T-helper 2 cell treated with Interferon-gamma antibody and Interleukin-4, amounts not matched to agents 5 μg/mL and 100 μg/mL, for 36 hours (primary cell): ENCODE measurements at regions not wholly inside any gene's neighbourhood (a gene's known extent, or its start where the extent isn't known, plus 50 kb on each side); places are given as distances from the start of the nearest gene placed in this dataset.

ENCODE experiments used
- DNase-seq: peaks from one replicate; pipeline ENCODE4 v3.0.0; 2021; ENCODE audit warnings: low spot score
- H3K27ac Mint-ChIP-seq: one replicate; pipeline ENCODE4 v1.8.0; 2021; ENCODE audit warnings: mild to moderate bottlenecking, mixed read lengths
- H3K27me3 Mint-ChIP-seq: one replicate; pipeline ENCODE4 v1.8.0; 2021; ENCODE audit warnings: low read depth, mixed read lengths
- H3K36me3 Mint-ChIP-seq: one replicate; pipeline ENCODE4 v1.8.0; 2021; ENCODE audit warnings: low read depth, mixed read lengths
- H3K4me1 Mint-ChIP-seq: one replicate; pipeline ENCODE4 v1.8.0; 2021; ENCODE audit warnings: low read depth, mixed read lengths
- H3K4me3 Mint-ChIP-seq: one replicate; pipeline ENCODE4 v1.8.0; 2022; ENCODE audit warnings: mild to moderate bottlenecking, moderate library complexity, mixed read lengths
- H3K9me3 Mint-ChIP-seq: one replicate; pipeline ENCODE4 v1.8.0; 2021; ENCODE audit warnings: mixed read lengths

DNA sequence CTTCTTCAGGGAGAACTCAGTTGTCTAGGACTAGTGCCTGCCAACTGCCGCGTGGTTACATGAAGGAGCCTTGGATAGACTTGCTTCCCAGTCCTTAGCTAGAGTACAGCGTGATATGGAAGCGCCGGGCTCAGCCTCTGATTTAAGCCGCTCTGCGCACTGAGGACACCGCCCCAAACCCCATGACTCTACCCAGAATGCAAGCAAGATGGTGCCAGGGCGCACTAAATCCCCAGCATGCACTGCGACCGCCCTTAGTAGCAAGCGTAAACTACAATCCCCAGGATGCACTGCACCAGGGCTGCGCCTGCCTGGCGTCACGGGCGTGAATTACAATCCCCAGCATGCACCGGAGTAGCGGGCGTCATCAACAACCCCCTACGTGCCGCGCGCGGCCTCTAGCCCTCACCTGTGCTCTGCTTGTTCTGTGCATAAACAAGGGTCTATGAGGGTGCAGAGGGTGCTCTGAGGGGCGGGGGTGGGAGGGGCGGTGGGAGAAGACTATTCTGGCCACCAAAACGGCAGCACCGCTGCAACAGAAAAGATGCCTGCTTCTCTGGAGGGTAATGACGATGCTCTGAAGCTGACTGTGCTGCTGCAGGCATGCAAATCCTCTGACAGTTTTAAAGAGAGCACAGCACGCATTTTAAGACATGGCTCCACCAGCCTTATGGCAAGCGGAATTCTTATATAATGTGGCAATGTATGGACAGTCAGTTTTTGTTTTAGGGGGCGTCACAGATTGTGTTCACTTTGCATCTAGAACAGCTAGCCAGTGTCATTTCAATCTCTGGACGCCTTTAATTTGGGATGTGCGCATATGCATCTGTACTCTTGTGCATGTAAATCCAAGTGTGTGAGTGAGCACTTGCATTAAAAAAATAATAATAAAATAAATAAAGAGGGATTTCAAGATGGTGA is 282.5 kb upstream of the MYT1L start:
- H3K9me3 Mint-ChIP-seq: peaks cover 9% of the 10 kb centered on the region
- H3K4me1 Mint-ChIP-seq: peaks cover 3% of the 10 kb centered on the region
- peaks cover 13% of the 10 kb centered on the region for H3K27me3 Mint-ChIP-seq
- peak; percentile 89 for DNase-seq
- peaks cover 3% of the 10 kb centered on the region for H3K36me3 Mint-ChIP-seq
- peak overlapping the region; percentile 81 for H3K4me3 Mint-ChIP-seq
- H3K27ac Mint-ChIP-seq: peak overlapping the region; percentile 78

DNA sequence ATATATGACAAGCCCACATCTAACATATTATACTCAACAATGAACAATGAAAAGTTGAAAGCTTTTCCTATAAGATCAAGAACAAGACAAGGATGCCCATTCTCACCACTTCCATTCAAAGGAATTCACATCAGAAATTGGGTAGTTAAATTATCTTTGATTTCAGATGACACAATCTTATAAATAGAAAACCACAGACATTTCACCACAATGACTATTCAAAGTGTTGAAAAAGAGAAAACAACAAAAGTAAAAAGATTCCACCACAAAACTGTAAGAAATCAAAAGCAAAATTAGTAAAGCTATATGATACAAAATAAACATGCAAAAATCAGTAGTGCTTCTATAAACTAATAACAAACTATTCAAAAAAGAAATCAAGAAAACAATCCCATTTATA is 279.7 kb upstream of the MYT1L start:
- Mint-ChIP-seq H3K36me3 (peaks cover 3% of the 10 kb centered on the region), H3K4me3 (no peak overlapping the region), H3K9me3 (peaks cover 9% of the 10 kb centered on the region), H3K27ac (no peak overlapping the region), H3K4me1 (peaks cover 3% of the 10 kb centered on the region), H3K27me3 (no peaks in the 10 kb centered on the region)
- DNase-seq: no peak

DNA sequence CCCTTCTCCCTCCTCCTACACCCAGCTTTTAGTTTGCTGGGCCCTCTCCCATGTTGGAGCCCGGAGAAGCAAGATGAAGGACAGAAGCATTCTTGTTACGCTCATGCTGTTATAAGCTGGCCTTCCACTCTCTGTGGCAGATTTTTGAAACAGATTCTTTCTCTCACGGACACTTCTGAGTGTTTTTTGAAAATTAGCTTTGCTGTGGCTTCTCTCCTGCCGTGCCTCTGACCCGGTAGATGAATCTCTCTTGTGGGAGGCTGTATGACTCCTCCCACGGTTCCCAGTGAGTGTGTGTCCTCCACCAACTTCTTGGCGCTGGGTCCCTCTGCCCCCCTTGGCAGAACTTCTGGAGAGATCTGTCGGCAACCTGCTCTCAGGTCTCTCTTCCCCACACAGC is 269.3 kb upstream of the MYT1L start:
- H3K36me3 Mint-ChIP-seq: no peaks in the 10 kb centered on the region
- no peak overlapping the region for H3K4me3 Mint-ChIP-seq
- H3K27ac Mint-ChIP-seq: no peak overlapping the region

DNA sequence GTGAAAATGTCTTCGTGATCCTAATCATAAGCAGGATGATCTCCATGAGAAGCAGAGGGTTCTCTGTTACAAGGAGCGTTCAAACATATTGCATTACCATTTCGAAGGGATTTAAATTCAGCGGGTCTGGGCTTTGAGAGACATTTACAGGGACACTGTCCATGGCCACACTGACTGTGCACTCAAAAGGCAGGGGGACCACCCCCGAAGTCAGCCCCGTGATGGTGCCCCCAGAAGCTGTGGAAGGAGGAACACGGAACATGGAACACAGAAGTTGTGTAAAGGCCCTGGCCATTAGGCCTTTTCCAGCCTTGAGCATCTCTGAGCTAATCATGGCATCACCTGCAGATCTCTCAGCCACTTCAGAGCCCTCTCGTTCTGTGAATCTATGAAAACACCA is 268.4 kb upstream of the MYT1L start:
- DNase-seq: no peak
- no peaks in the 10 kb centered on the region for H3K36me3 Mint-ChIP-seq
- H3K4me3 Mint-ChIP-seq: no peak overlapping the region
- no peak overlapping the region for H3K27ac Mint-ChIP-seq
- H3K4me1 Mint-ChIP-seq: no peaks in the 10 kb centered on the region
- no peaks in the 10 kb centered on the region for H3K9me3 Mint-ChIP-seq
- H3K27me3 Mint-ChIP-seq: no peaks in the 10 kb centered on the region

More for the DNA sequence above, 269.3 kb upstream of the MYT1L start:
- H3K9me3 Mint-ChIP-seq: no peaks in the 10 kb centered on the region
- no peaks in the 10 kb centered on the region for H3K27me3 Mint-ChIP-seq
- no peak for DNase-seq
- H3K4me1 Mint-ChIP-seq: no peaks in the 10 kb centered on the region

DNA sequence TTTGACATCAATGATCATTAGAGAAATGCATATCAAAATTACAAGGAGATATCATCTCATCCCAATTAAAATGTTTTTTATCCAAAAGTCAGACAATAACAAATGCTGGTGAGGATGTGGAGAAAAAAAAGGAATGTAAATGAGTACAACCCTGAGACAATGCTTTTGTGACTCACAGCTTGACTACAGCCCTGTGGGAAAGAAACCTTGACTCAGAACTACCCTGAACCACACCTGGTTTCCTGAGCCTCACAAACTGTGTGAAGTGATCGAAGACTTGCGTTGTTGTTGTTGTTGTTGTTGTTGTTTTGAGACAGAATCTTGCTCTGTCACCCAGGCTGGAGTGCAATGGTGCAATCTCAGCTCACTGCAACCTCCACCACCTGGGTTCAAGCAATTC is 266.6 kb upstream of the MYT1L start:
- no peak for DNase-seq
- Mint-ChIP-seq H3K4me3 (no peak overlapping the region), H3K27me3 (no peaks in the 10 kb centered on the region), H3K4me1 (no peaks in the 10 kb centered on the region), H3K27ac (no peak overlapping the region), H3K36me3 (no peaks in the 10 kb centered on the region), H3K9me3 (no peaks in the 10 kb centered on the region)

DNA sequence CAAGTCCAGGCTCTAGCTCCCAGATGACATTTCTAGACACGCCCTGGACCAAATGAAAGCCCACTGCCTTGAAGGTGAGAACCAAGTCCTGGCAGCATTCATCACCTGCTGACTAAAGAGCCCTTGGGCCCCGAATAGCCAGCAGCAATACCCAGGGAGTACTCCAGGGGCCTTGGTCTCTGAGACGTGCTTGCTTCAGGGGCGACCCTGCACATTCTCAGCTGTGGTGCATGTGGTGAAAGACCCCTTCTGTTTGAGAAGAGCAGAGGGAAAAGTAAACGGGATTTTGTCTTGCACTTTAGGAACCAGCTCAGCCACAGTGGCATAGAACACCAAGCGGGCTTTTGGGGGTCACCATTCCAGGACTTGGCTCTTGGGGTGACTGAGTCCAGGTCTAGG is 260.5 kb upstream of the MYT1L start:
- Mint-ChIP-seq H3K27ac (no peak overlapping the region), H3K4me3 (no peak overlapping the region), H3K36me3 (no peaks in the 10 kb centered on the region), H3K27me3 (no peaks in the 10 kb centered on the region), H3K4me1 (no peaks in the 10 kb centered on the region), H3K9me3 (no peaks in the 10 kb centered on the region)
- DNase-seq: no peak

DNA sequence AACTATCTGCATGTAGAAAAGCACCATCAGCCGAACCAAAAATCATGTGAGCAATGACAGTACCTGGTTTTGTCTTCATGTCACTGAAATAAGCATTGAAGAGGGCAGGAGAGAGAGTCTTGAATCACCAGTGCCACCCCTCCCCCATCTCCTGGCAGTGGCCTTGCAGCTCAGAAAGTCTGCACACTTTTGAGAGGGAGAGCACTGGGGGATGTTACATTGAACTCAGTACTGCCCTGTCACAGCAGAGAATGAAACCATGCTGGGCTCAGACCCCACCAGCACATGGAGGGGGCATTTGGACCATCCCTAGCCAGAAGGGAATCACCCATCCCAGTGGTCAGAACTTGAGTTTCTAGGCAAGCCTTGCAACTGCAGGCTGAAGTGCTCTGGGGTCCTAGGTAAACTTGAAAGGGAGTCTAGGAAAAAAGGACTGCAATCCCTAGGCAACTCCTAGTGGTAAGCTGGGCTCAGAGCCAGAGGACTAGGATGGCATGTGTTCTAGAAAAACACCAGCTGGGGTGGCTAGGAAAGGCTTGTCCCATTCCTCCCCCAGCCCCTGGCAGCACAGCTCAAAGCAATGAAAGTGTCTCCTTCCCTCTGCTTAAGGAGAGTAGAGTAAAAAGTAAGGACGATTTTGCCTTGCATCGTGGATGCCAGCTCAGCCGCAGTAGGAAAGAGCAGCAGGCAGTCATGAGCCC is 259.9 kb upstream of the MYT1L start:
- Mint-ChIP-seq H3K4me3 (no peak overlapping the region), H3K36me3 (no peaks in the 10 kb centered on the region)

DNA sequence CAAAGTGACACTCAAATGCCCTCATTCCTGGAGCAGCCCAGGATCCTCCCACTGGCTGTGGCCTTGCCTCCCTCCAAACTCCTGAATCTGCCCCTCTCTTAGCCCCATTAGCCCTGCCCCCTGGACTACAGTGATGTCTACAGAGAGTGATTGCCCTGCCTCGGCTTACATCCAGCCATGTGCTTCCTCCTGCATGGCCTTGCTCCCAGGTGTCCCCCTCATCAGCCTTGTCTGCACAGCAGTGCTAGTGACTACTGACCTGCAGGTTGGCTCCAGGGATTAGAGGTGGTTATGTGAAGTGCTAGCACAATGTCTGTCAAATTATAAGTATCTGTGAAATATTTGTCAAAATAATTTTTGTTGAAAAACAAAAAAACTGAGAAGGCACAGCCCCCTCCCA is 259.1 kb upstream of the MYT1L start:
- no peaks in the 10 kb centered on the region for H3K9me3 Mint-ChIP-seq
- no peaks in the 10 kb centered on the region for H3K36me3 Mint-ChIP-seq
- H3K4me3 Mint-ChIP-seq: no peak overlapping the region
- no peak overlapping the region for H3K27ac Mint-ChIP-seq
- no peaks in the 10 kb centered on the region for H3K27me3 Mint-ChIP-seq
- DNase-seq: no peak
- no peaks in the 10 kb centered on the region for H3K4me1 Mint-ChIP-seq

More for the DNA sequence above, 259.9 kb upstream of the MYT1L start:
- no peaks in the 10 kb centered on the region for H3K27me3 Mint-ChIP-seq
- no peaks in the 10 kb centered on the region for H3K9me3 Mint-ChIP-seq
- no peaks in the 10 kb centered on the region for H3K4me1 Mint-ChIP-seq
- no peak overlapping the region for H3K27ac Mint-ChIP-seq
- no peak for DNase-seq

DNA sequence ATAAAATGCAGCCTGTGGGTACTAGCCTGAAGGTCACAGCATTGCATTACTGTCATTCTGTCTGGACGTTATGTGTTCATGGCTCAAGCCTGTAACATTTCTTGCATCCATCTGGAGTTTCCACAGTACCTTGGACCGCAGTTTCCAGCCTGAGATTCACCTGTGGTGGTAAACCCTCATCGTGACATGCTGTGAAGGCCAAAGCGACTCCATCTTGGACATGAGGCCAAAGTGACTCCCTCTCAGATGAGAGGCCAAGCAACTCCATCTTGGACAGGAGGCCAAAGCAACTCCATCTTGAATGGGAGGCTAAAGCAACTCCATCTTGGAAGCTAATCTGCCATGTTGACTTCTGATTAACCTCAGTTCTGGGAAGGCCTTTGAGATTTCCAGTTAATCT is 257.7 kb upstream of the MYT1L start:
- Mint-ChIP-seq H3K27me3 (no peaks in the 10 kb centered on the region), H3K36me3 (no peaks in the 10 kb centered on the region), H3K9me3 (no peaks in the 10 kb centered on the region), H3K27ac (no peak overlapping the region), H3K4me1 (no peaks in the 10 kb centered on the region), H3K4me3 (no peak overlapping the region)
- DNase-seq: no peak

DNA sequence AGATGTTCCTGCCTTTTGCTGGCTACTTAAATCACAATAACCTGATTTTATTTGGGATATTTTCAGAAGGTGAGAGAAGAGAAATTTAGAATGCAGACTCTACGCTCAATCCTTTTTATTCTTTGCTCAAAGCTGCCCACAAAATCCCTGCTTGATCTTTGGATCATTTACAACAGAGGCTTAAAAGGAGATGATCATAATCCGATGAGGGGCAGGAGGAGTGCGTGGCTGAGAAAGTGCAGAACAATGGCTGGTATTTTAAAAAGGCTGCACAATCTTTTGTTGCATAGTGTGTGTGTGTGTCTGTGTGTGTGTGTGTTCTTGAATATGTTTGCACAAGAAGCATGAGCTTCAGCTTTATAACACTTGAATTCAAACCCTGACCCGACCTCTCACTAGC is 256.3 kb upstream of the MYT1L start:
- no peaks in the 10 kb centered on the region for H3K27me3 Mint-ChIP-seq
- H3K4me1 Mint-ChIP-seq: no peaks in the 10 kb centered on the region
- no peaks in the 10 kb centered on the region for H3K36me3 Mint-ChIP-seq

DNA sequence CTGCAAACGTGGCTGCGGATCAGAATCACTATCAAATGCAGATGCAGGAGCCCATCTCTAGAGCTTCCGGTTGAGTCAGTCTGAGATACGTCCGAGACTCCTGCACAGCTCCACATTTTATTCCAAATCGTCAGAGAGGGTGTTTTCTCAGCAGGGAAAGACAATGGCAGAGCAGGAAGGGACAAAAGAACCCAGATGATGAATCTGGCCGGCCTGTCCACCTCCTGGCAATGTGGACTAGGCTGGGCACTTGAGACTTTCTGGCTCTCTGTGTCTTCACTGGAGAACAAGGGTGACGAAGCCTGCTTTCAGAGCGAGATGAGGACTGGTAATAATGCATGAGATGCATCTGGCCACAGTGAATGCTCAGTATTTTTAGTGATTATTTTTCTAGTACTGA is 255.9 kb upstream of the MYT1L start:
- no peaks in the 10 kb centered on the region for H3K4me1 Mint-ChIP-seq
- H3K4me3 Mint-ChIP-seq: no peak overlapping the region

More for the DNA sequence above, 256.3 kb upstream of the MYT1L start:
- Mint-ChIP-seq H3K27ac (no peak overlapping the region), H3K9me3 (no peaks in the 10 kb centered on the region), H3K4me3 (no peak overlapping the region)
- DNase-seq: no peak

DNA sequence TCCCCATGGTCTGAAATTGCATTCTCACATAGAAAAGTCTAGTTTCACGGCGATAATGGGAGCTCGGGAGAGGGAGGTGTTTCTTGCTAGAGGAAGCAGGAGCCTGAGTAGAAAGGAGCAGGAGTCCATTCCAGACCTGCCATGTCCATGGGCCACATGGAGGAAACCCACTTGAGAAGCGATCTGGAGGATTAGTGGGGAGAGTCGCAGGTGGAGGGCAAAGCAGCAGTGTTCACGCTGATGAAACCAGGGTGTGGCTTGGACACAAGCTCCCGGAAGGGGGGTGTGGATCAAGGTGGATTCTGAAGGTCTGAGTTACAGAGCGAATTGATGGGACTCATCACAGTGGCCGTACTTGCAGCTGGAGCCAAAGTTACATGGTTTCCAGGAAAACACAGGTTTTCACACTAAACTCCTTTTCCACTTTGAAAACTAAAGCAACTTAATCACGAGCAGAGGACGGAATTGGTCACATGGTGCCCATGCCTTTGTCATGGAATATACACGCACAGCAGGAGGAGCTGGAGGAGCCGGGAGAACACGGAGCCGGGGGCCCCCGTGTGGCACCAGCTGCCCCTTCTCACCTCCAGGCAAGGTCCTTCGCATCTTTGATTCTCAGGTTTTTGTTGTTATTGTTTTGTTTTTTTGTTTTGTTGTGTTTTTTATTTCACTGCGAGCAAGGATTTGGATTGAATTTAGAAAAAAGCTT is 255.1 kb upstream of the MYT1L start:
- Mint-ChIP-seq H3K27me3 (no peaks in the 10 kb centered on the region), H3K4me1 (no peaks in the 10 kb centered on the region), H3K36me3 (no peaks in the 10 kb centered on the region), H3K9me3 (no peaks in the 10 kb centered on the region), H3K4me3 (no peak overlapping the region), H3K27ac (no peak overlapping the region)
- DNase-seq: no peak

More for the DNA sequence above, 255.9 kb upstream of the MYT1L start:
- Mint-ChIP-seq H3K27me3 (no peaks in the 10 kb centered on the region), H3K36me3 (no peaks in the 10 kb centered on the region), H3K9me3 (no peaks in the 10 kb centered on the region), H3K27ac (no peak overlapping the region)
- no peak for DNase-seq

DNA sequence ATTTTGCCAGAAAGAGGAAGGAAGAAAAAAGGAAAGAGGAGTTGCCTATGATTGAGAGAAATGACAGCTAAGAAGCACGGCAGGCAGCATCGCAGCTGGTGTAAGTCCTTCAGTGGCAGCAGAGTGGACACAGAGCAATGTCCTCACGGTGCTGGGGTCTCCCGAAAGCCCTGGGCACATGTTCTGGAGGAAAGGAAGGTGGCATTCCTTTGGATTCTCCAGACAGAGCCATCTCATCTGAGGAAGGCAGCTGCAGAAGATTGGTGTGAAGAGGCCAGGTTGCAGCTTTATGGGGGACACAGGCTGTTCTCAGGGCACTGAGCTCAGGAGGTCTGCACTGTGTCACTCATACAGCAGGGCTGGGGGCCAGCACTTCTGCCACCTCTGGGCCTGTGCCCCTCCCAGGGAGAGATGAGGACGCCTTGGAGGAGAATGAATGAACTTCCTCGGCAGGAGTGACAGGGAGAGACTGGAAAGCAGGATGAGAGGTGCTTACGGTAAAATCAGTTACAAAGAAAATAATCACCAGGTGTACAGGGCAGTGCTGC is 252.0 kb upstream of the MYT1L start:
- Mint-ChIP-seq H3K27me3 (no peaks in the 10 kb centered on the region), H3K27ac (no peak overlapping the region), H3K36me3 (no peaks in the 10 kb centered on the region), H3K4me3 (no peak overlapping the region), H3K9me3 (no peaks in the 10 kb centered on the region), H3K4me1 (no peaks in the 10 kb centered on the region)
- no peak for DNase-seq
